HG03159 (cell line): ENCODE measurements at regions not wholly inside any gene's neighbourhood (a gene's known extent, or its start where the extent isn't known, plus 50 kb on each side); places are given as distances from the start of the nearest gene placed in this dataset.

ENCODE experiments used
- ATAC-seq: cut with Tn5 transposase; IDR thresholded peaks from one replicate; pipeline ENCODE4 v1.9.1; 2021; ENCODE audit warnings: mild to moderate bottlenecking, moderate library complexity; ENCODE audit not compliant: unreplicated experiment

GRCh38 chr22:49609207-49609876 is 218.3 kb downstream of the BRD1 start:
- no peak for ATAC-seq

DNA sequence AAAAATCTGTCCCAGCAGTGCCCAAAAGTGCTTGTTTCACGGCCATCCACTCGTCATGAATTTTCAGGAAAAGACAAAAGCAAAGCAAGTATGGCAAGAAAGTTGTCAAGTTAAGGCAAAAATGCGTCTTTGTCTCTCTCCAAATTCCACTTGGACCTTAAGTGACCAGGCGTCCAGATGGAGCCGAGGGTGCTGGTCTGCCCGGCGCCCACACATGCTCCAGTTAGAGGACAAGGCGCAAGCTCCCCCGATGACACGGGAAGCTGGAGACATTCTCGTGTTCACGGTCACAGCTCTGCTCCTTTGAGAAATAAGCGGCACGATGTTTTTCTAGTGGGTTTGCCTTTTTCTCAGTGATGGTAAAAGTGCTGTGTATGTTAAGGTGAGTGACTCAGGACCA is 219.0 kb downstream of the BRD1 start:
- ATAC-seq = no peak

- ATAC-seq = no peak
These were observed 219.4 kb downstream of the BRD1 start for GRCh38 chr22:49608228-49608627.

DNA sequence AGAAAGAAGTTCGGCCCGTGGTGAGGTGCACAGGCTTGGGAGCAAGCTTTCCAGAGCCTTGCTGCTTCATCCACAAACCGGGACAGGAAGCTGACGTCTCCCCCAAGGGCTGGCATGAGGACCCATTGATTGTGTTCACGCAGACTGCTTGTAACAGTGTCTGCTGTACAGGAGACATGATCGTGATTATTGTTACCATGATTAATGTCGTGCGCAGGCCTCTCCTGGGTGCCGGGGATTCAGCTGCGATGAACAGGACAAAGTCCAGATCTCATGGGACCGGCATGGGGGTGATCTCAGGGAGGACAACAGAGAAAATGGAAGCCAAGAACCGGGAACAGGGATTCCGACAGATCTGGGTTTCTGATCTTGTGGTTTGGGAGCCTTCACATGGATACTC is 219.9 kb downstream of the BRD1 start:
- no peak for ATAC-seq

DNA sequence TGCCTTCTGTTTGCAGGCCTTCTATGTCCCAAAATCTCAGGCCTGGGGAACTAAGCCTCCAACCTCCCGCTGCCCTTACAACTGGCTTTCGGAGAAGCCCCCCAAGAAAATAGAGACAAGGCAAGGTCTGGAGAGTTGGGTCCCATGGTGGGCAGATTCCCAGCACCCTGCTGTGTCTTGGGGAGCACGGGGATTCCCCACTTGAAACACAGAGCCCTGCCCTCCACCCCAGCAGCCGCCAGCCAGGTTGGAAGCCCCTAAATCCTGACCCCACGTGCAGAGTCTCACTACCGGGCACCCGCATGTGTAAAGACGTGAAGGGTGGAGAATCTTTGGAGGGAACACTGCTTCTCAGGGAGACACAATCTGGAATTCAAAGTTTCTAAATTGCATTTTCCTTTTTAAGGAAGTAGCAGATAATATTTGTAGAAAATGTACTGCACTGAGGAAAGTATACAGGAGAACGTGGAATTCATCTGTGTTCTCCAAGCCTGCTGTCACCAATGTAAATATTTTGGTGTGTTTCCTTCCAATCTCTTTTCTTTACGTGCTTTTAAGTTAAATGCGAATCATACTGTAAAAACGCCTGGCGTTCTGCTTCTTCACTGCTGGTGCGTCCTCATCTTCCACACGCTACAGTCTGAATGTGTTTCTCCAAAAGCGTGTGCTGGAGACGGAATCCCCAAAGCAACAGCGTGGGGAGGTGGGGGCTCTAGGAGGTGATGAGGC is 220.9 kb downstream of the BRD1 start:
- no peak for ATAC-seq

GRCh38 chr22:49604732-49605302 is 222.9 kb downstream of the BRD1 start:
- ATAC-seq = no peak

GRCh38 chr22:49603016-49603415 is 224.7 kb downstream of the BRD1 start:
- no peak for ATAC-seq

GRCh38 chr22:49602481-49602880 is 225.2 kb downstream of the BRD1 start:
- ATAC-seq = no peak

DNA sequence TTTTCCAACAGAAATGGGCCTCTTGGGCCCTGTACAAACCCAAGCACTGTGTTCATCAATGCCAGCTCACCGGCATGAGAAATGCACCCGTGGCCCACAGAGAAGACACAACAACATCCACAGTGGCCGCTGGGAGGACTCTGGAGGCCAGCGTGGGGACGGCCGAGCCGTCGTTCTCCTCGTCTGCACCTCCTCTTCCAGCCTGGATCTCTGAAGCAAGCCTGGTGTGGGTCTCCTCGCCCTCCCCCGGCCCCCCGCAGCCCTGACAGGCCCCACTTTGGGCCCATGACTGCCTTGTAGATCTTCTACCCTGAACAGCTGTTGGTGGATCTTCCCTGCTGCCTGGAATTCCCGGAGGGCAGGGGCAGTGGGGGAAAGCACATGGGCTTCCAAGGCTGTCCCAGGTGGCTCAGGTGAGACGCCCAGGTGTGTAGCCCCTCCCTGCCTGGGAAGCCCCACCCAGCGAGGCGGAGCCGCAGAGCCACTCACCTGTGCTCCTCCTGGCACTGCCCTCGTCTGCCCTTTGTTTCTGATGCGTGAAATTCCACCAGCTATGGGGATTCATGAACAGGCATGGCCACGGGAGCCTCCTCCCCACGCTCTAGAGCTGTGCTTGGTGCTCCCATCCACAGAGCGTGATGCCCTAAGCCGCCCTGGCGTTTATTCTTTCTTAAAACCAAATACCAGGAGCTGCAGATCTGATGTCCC is 225.9 kb downstream of the BRD1 start:
- ATAC-seq = no peak

DNA sequence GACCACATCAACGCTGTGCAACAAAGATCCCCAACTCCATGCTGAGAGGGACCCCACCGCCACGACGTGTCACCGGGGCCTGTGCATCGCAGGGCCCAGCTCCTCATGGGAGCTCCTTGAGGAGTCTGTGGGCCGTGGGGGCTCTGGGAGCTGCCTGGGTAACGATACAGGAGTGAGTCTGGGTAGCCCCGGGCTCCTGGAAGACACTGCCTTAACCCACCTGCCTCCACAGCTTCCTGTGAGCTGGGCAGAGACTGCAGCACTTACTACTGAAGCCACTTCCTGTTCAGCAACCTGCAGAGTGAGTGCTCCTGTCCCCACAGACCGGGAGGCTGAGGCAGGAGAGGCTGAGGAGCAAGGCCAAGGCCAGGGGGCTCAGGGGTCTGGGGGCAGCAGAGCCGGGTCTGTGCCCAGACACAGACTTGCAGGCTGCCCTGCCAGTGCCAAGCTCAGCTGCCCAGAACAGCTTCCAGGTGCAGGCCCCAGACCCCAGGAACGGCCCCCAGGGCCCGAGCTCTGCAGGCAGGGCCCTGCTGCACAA is 226.7 kb downstream of the BRD1 start:
- no peak for ATAC-seq

- no peak for ATAC-seq
These were observed 227.2 kb downstream of the BRD1 start for GRCh38 chr22:49600468-49600867.

GRCh38 chr22:49599691-49600455 is 227.8 kb downstream of the BRD1 start:
- ATAC-seq = no peak

- no peak for ATAC-seq
These were observed 228.6 kb downstream of the BRD1 start for GRCh38 chr22:49599039-49599438.

DNA sequence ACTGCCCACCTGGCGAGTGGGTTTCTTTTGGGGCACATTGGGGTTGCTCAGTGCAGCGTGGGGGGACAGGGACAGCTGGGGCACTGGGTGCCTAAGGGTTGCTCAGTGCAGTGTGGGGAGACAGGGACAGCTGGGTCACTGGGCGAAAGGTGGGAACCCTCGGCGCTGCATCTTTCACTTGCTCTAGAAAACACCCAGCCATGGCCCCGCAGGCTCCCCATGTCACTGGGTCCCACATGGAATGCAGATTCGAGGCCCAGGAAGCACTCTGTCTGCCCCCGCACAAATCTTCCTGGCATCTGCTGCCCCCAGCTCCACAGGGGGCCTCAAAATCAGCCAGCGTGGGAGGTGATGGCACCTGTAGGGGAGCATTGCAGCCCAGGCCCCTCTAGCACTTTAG is 229.3 kb downstream of the BRD1 start:
- ATAC-seq = no peak

- no peak for ATAC-seq
These were observed 230.1 kb downstream of the BRD1 start for GRCh38 chr22:49597428-49598039.

- ATAC-seq = no peak
These were observed 232.1 kb downstream of the BRD1 start for GRCh38 chr22:49595465-49596078.

GRCh38 chr22:49594078-49594477 is 233.6 kb downstream of the BRD1 start:
- ATAC-seq = no peak

DNA sequence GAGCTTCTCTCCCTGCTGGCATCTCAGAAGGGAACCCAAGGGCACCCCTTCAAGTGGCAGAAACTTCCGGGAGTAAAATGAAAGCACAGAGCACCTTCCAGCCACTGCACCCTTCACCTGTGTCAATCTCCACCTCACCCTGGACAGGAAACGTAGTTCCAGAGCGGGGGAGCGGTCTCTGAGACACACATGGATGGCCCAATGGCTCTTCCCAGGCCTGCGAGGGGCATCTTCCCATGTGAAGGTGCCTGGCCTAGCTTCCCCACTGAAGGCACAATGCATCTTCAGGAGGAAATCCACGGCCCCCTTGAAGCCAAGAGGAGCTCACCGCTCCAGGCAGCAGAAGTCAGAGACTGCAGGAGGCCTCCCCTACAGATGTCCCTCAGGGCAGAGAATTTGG is 234.2 kb downstream of the BRD1 start:
- ATAC-seq = no peak

DNA sequence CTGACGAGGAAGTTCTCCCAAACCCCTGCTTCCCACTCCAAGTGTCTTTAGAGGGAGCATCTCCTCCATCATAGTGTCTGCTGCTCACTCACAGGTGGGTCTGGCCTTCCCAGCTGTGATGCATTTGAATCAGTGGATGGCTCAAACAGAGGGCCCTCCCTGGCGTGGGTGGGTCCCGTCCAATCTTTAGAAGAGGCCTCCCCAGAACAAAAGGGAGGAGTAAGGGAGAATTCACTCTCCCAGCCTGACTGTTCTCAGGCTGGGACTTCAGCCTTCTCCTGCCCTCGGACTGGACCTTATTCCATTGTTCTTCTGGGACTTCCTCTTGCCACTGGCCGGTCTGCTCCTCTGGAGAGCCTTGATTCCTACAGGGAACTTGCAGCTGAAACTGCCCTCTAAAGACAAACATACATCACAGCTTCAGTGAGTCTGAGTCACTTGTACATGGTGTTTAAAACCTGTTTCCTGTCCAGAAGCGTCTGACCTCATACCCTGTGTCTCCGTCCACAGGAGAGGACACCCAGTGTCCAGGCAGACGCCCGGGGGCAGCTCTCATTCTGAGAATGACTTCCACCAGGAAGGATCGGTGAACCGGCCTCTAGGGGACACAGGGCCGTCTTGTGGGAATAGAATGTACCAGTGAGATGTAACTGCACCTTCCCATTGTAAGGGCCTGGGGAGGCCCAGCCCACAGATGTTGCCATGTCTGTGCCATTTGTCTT is 234.7 kb downstream of the BRD1 start:
- no peak for ATAC-seq
